ENCODE measurements at regions not wholly inside any gene's neighbourhood (a gene's known extent, or its start where the extent isn't known, plus 50 kb on each side); places are given as distances from the start of the nearest gene placed in this dataset.

- POLR2A ChIA-PET: no interaction called here
- TF ChIP-seq FOXM1 (IDR thresholded peaks at IDR 0.05; ENCODE audit: borderline replicate concordance): no peak
- no peak for TF ChIP-seq TARDBP (IDR thresholded peaks at IDR 0.05)
- DNase-seq (ENCODE audit: extremely low spot score): no peak
- CTCF ChIA-PET: no interaction called here
Measured at GRCh38 chr11:81432333-81432732, 1301.3 kb downstream of the FAM181B start.

- ChIA-PET CTCF (no interaction called here), POLR2A (no interaction called here)
- DNase-seq (ENCODE audit: extremely low spot score): no peak
- TF ChIP-seq BHLHE40 (IDR thresholded peaks at IDR 0.05; ENCODE audit: borderline replicate concordance) (no peak), ELF4 (IDR thresholded peaks at IDR 0.05) (no peak), SUZ12 (IDR thresholded peaks at IDR 0.05) (no peak), CTBP1 (IDR thresholded peaks at IDR 0.05; ENCODE audit: borderline replicate concordance) (no peak), LEF1 (IDR thresholded peaks at IDR 0.05; ENCODE audit: borderline replicate concordance) (no peak), TARDBP (IDR thresholded peaks at IDR 0.05) (no peak), SP1 (IDR thresholded peaks at IDR 0.05) (no peak), PKNOX1 (IDR thresholded peaks at IDR 0.05) (no peak), FOXA1 (IDR thresholded peaks at IDR 0.05) (no peak), NFRKB (IDR thresholded peaks at IDR 0.05) (no peak), ZNF384 (IDR thresholded peaks at IDR 0.05) (no peak), HDGF (IDR thresholded peaks at IDR 0.05; ENCODE audit: borderline replicate concordance) (no peak), FOXM1 (IDR thresholded peaks at IDR 0.05; ENCODE audit: borderline replicate concordance) (no peak), L3MBTL2 (conservative IDR thresholded peaks at IDR 0.05) (no peak), FOXK2 (IDR thresholded peaks at IDR 0.05) (no peak), ARNT (IDR thresholded peaks at IDR 0.05) (no peak)
Measured at GRCh38 chr11:81424822-81425221, 1308.8 kb downstream of the FAM181B start.

- CTCF ChIA-PET: no interaction called here
- no peak for TF ChIP-seq CTBP1 (IDR thresholded peaks at IDR 0.05; ENCODE audit: borderline replicate concordance)
- no peak for TF ChIP-seq SP1 (IDR thresholded peaks at IDR 0.05)
- TF ChIP-seq FOXK2 (IDR thresholded peaks at IDR 0.05): no peak
- TF ChIP-seq TARDBP (IDR thresholded peaks at IDR 0.05): no peak
- TF ChIP-seq FOXM1 (IDR thresholded peaks at IDR 0.05; ENCODE audit: borderline replicate concordance): no peak
- no peak for TF ChIP-seq L3MBTL2 (conservative IDR thresholded peaks at IDR 0.05)
- no peak for TF ChIP-seq LEF1 (IDR thresholded peaks at IDR 0.05; ENCODE audit: borderline replicate concordance)
- TF ChIP-seq NFRKB (IDR thresholded peaks at IDR 0.05): no peak
- no peak for TF ChIP-seq HDGF (IDR thresholded peaks at IDR 0.05; ENCODE audit: borderline replicate concordance)
- no peak for TF ChIP-seq ELF4 (IDR thresholded peaks at IDR 0.05)
- TF ChIP-seq PKNOX1 (IDR thresholded peaks at IDR 0.05): no peak
- no peak for TF ChIP-seq ARNT (IDR thresholded peaks at IDR 0.05)
- DNase-seq (ENCODE audit: extremely low spot score): no peak
- POLR2A ChIA-PET: no interaction called here
Measured at GRCh38 chr11:81422402-81422801, 1311.3 kb downstream of the FAM181B start.

- ChIA-PET CTCF (interaction anchor here (0.6 kb wide), 2 partner anchors 21 to 406 kb away, joined by 3 read pairs; no protein-coding TSS in a partner anchor), POLR2A (no interaction called here)
- TF ChIP-seq HDGF (IDR thresholded peaks at IDR 0.05; ENCODE audit: borderline replicate concordance) (no peak), LEF1 (IDR thresholded peaks at IDR 0.05; ENCODE audit: borderline replicate concordance) (no peak), PKNOX1 (IDR thresholded peaks at IDR 0.05) (no peak), FOXA1 (IDR thresholded peaks at IDR 0.05) (no peak)
- DNase-seq (ENCODE audit: extremely low spot score): no peak
Measured at GRCh38 chr11:81421251-81421860, 1312.3 kb downstream of the FAM181B start.

- no peak for DNase-seq (ENCODE audit: extremely low spot score)
- TF ChIP-seq NFRKB (IDR thresholded peaks at IDR 0.05) (no peak), ZNF384 (IDR thresholded peaks at IDR 0.05) (no peak), ELF4 (IDR thresholded peaks at IDR 0.05) (no peak), TARDBP (IDR thresholded peaks at IDR 0.05) (no peak), CTBP1 (IDR thresholded peaks at IDR 0.05; ENCODE audit: borderline replicate concordance) (no peak), SUZ12 (IDR thresholded peaks at IDR 0.05) (no peak), FOXM1 (IDR thresholded peaks at IDR 0.05; ENCODE audit: borderline replicate concordance) (no peak), PKNOX1 (IDR thresholded peaks at IDR 0.05) (no peak), FOXA1 (IDR thresholded peaks at IDR 0.05) (no peak), ARNT (IDR thresholded peaks at IDR 0.05) (no peak), BHLHE40 (IDR thresholded peaks at IDR 0.05; ENCODE audit: borderline replicate concordance) (no peak), LEF1 (IDR thresholded peaks at IDR 0.05; ENCODE audit: borderline replicate concordance) (no peak), SP1 (IDR thresholded peaks at IDR 0.05) (no peak), L3MBTL2 (conservative IDR thresholded peaks at IDR 0.05) (no peak)
- CTCF ChIA-PET: interaction anchor here (0.6 to 0.7 kb wide), 2 partner anchors 21 to 198 kb away, joined by 3 read pairs; no protein-coding TSS in a partner anchor
- POLR2A ChIA-PET: no interaction called here
Measured at GRCh38 chr11:81420668-81421250, 1312.9 kb downstream of the FAM181B start.

- CTCF ChIA-PET: no interaction called here
- POLR2A ChIA-PET: no interaction called here
- TF ChIP-seq FOXM1 (IDR thresholded peaks at IDR 0.05; ENCODE audit: borderline replicate concordance): no peak
- TF ChIP-seq FOXK2 (IDR thresholded peaks at IDR 0.05): no peak
- TF ChIP-seq FOXA1 (IDR thresholded peaks at IDR 0.05): no peak
- no peak for TF ChIP-seq ELF4 (IDR thresholded peaks at IDR 0.05)
- no peak for TF ChIP-seq L3MBTL2 (conservative IDR thresholded peaks at IDR 0.05)
- TF ChIP-seq TARDBP (IDR thresholded peaks at IDR 0.05): no peak
- no peak for TF ChIP-seq HDGF (IDR thresholded peaks at IDR 0.05; ENCODE audit: borderline replicate concordance)
- TF ChIP-seq SP1 (IDR thresholded peaks at IDR 0.05): no peak
- no peak for TF ChIP-seq PKNOX1 (IDR thresholded peaks at IDR 0.05)
- no peak for TF ChIP-seq SUZ12 (IDR thresholded peaks at IDR 0.05)
- no peak for TF ChIP-seq ZNF384 (IDR thresholded peaks at IDR 0.05)
- no peak for TF ChIP-seq LEF1 (IDR thresholded peaks at IDR 0.05; ENCODE audit: borderline replicate concordance)
- TF ChIP-seq CTBP1 (IDR thresholded peaks at IDR 0.05; ENCODE audit: borderline replicate concordance): no peak
- no peak for TF ChIP-seq NFRKB (IDR thresholded peaks at IDR 0.05)
- TF ChIP-seq ARNT (IDR thresholded peaks at IDR 0.05): no peak
- DNase-seq (ENCODE audit: extremely low spot score): no peak
Measured at GRCh38 chr11:81397316-81397715, 1336.3 kb downstream of the FAM181B start.
